Ovary (tissue), 7 donors: ENCODE measurements at regions not wholly inside any gene's neighbourhood (a gene's known extent, or its start where the extent isn't known, plus 50 kb on each side); places are given as distances from the start of the nearest gene placed in this dataset.

Source experiments
- DNase-seq, 5 donors: peaks; one replicate each; pipeline ENCODE4 v3.0.0-alpha.2; 2019 to 2020
- H3K27ac ChIP-seq, 2 donors: fragments of 200-600 bp; one replicate each; pipeline versions ENCODE4 v1.5.1 to v1.8.0; 2019 to 2022
- H3K27me3 ChIP-seq: fragments of 200-600 bp; one replicate; pipeline ENCODE4 v1.8.0; 2022
- H3K36me3 ChIP-seq: fragments of 200-600 bp; sonication (generic); one replicate; pipeline ENCODE4 v1.5.1; 2019
- H3K4me1 ChIP-seq: one replicate; pipeline ENCODE4 v1.8.1; 2013; ENCODE audit warnings: mild to moderate bottlenecking, moderate library complexity; ENCODE audit not compliant: insufficient read depth
- H3K4me3 ChIP-seq: fragments of 200-600 bp; sonication (generic); one replicate; pipeline ENCODE4 v1.5.1; 2017
- H3K9me3 ChIP-seq, 2 donors: fragments of 200-600 bp in 1 of 2; sonication (generic) in 1 of 2; one replicate each; pipeline versions ENCODE4 v1.5.1 to v1.8.1; 2013 to 2019; ENCODE audit warnings: mild to moderate bottlenecking in 1 of 2, moderate library complexity in 1 of 2
- CTCF ChIP-seq, 3 donors: fragments of 450-650 bp in 2 of 3; fragments of 200-600 bp in 1 of 3; IDR thresholded peaks; one replicate each; pipeline versions ENCODE4 v1.5.1 to v1.8.0; 2016 to 2022; ENCODE audit warnings: antibody characterized with exemption in 3 of 3, mild to moderate bottlenecking in 1 of 3
- EP300 ChIP-seq: sonication (generic); formaldehyde crosslinking; IDR thresholded peaks from one replicate; pipeline ENCODE4 v1.6.1; 2017; ENCODE audit warnings: antibody characterized with exemption
- POLR2A ChIP-seq: fragments of 450-650 bp; IDR thresholded peaks from one replicate; pipeline ENCODE4 v1.6.1; 2017; ENCODE audit warnings: antibody characterized with exemption, mild to moderate bottlenecking, moderate library complexity
- WGBS, 3 donors: extraction: QIAGEN DNeasy Blood & Tissue Kit in 1 of 3; methylation state at CpG; one replicate each; pipeline versions ENCODE4 v1.1.5 to v1.1.7; 2013 to 2017; 5-methylcytosine and 5-hydroxymethylcytosine counted together
- intact Hi-C, 4 donors: fragments of 100-400 bp; cut with DNase I; formaldehyde crosslinking; loops; one replicate each; pipeline versions ENCODE4 v1.11.0 to v1.15.1; 2022 to 2023
- donor health status: DM: no; HTN: no; CAD: no; lungs with moderate emphysema.
- donor health status: DM: no; HTN: no; CAD: no.
- donor health status: Bipolar disorder and iron deficiency.
- donor health status: DM: no; HTN: no; CAD: no.
- donor health status: DM: yes; HTN: yes; CAD: no.

- Histone ChIP-seq H3K36me3 (no peaks in the 10 kb centered on the region), H3K27ac (no peak overlapping the region), H3K9me3 (no peaks in the 10 kb centered on the region), H3K4me1 (peaks cover 6% of the 10 kb centered on the region), H3K4me3 (no peak overlapping the region), H3K27me3 (no peaks in the 10 kb centered on the region)
- DNase-seq, result no peak
- TF ChIP-seq CTCF (IDR thresholded peaks at IDR 0.05) (no peak), EP300 (no peak), POLR2A (no peak)
- WGBS, 3 donors, result 80 to 92% (median 81%) methylated on average over 2 of the region's 2 CpGs
- intact Hi-C loops, result no loop called here
Observed at GRCh38 chr12:67468549-67469245, 179.8 kb upstream of the DYRK2 start.

GRCh38 chr12:67469666-67470065 lies 178.9 kb upstream of the DYRK2 start:
- 66 to 86% (median 77%) methylated on average over 2 of the region's 2 CpGs for WGBS, 3 donors
- TF ChIP-seq CTCF (IDR thresholded peaks at IDR 0.05) (no peak), EP300 (no peak), POLR2A (no peak)
- intact Hi-C loops, result no loop called here
- Histone ChIP-seq H3K9me3 (no peaks in the 10 kb centered on the region), H3K36me3 (no peaks in the 10 kb centered on the region), H3K27ac (no peak overlapping the region), H3K4me1 (peaks cover 6% of the 10 kb centered on the region), H3K4me3 (no peak overlapping the region), H3K27me3 (no peaks in the 10 kb centered on the region)
- DNase-seq, result no peak

GRCh38 chr12:67471810-67472209 lies 176.7 kb upstream of the DYRK2 start:
- H3K4me1 ChIP-seq, result peaks cover 6% of the 10 kb centered on the region
- DNase-seq, result no peak
- H3K36me3 ChIP-seq, result no peaks in the 10 kb centered on the region
- WGBS, 3 donors, result 39 to 55% (median 46%) methylated on average over 3 of the region's 3 CpGs
- TF ChIP-seq CTCF (IDR thresholded peaks at IDR 0.05) (no peak), EP300 (no peak), POLR2A (no peak)
- intact Hi-C loops, result no loop called here
- no peaks in the 10 kb centered on the region for H3K9me3 ChIP-seq
- H3K27me3 ChIP-seq, result no peaks in the 10 kb centered on the region
- no peak overlapping the region for H3K4me3 ChIP-seq
- no peak overlapping the region for H3K27ac ChIP-seq

- intact Hi-C loops, result no loop called here
- DNase-seq, result no peak
- Histone ChIP-seq H3K4me3 (no peak overlapping the region), H3K27ac (no peak overlapping the region), H3K9me3 (no peaks in the 10 kb centered on the region), H3K36me3 (no peaks in the 10 kb centered on the region), H3K27me3 (no peaks in the 10 kb centered on the region), H3K4me1 (peaks cover 6% of the 10 kb centered on the region)
- no peak for TF ChIP-seq CTCF (IDR thresholded peaks at IDR 0.05)
- TF ChIP-seq POLR2A, result no peak
- TF ChIP-seq EP300, result no peak
- 21 to 39% (median 37%) methylated on average over 1 of the region's 1 CpG for WGBS, 3 donors
Observed at GRCh38 chr12:67472539-67472938, 176.0 kb upstream of the DYRK2 start.
